Fibroblast of villous mesenchyme (primary cell): ENCODE measurements at regions not wholly inside any gene's neighbourhood (a gene's known extent, or its start where the extent isn't known, plus 50 kb on each side); places are given as distances from the start of the nearest gene placed in this dataset.

Source experiments
- DNase-seq: peaks from one replicate; pipeline ENCODE4 v3.0.0-alpha.2; 2010; ENCODE audit warnings: low read depth
- H3K4me3 ChIP-seq: 2 replicates; pipeline ENCODE4 v1.5.1; 2011; ENCODE audit warnings: low read depth, mild to moderate bottlenecking, low read length
- TF ChIP-seq, protein P1 (sequence below): IDR thresholded peaks from 2 replicates; pipeline ENCODE4 v1.5.1; 2012; ENCODE audit warnings: low read depth, mild to moderate bottlenecking, low read length; ENCODE audit not compliant: insufficient read depth

DNA sequence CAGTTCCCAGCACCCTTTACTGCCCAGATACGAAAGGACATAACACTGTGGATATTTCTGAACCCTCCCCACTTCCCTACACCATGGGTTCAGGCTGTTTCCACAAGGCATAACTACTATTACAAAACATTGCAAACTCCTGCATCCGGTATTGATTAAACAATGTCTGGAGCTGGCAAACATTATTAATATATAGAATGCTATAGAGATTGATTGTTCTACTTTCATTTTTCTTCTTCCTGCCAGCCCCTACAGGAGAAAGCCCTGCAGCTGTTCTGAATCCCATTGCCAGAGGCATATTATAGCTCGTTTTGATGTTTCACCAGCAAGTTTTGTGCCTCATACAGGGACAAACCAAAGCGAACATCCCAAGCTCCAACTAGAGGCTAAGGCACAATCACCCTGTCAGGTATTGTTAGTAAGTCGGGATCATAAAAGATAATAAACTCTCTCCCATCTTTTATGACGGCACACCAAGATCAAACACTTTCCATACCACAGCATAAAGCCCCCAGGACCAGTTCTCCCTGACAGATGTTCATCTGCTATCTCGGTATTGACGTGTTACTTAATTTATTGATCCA lies 331.1 kb upstream of the NT5E start:
- DNase-seq, result no peak
- TF ChIP-seq, protein P1, sequence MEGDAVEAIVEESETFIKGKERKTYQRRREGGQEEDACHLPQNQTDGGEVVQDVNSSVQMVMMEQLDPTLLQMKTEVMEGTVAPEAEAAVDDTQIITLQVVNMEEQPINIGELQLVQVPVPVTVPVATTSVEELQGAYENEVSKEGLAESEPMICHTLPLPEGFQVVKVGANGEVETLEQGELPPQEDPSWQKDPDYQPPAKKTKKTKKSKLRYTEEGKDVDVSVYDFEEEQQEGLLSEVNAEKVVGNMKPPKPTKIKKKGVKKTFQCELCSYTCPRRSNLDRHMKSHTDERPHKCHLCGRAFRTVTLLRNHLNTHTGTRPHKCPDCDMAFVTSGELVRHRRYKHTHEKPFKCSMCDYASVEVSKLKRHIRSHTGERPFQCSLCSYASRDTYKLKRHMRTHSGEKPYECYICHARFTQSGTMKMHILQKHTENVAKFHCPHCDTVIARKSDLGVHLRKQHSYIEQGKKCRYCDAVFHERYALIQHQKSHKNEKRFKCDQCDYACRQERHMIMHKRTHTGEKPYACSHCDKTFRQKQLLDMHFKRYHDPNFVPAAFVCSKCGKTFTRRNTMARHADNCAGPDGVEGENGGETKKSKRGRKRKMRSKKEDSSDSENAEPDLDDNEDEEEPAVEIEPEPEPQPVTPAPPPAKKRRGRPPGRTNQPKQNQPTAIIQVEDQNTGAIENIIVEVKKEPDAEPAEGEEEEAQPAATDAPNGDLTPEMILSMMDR, result no peak
- no peak overlapping the region for H3K4me3 ChIP-seq

DNA sequence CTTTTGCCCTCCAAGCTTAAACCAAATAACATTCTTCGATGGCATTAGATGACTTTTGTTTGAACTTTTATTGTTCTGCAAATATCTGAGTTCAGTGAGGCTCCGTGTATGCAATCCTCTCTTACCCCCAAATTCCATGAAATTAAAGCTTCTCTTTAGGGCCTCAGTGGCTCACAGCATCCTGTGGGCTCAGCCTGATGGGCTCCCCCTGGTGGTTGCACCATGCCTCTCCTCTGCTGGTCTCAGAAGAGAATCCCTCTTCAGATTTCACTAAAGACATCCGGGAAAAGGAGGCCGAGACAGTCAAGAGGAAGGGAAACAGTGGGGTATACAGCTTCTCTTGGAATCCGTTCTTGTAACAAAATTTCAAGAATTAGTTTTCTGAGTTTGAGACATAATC lies 331.6 kb upstream of the NT5E start:
- TF ChIP-seq, protein P1, result no peak
- no peak for DNase-seq
- no peak overlapping the region for H3K4me3 ChIP-seq

DNA sequence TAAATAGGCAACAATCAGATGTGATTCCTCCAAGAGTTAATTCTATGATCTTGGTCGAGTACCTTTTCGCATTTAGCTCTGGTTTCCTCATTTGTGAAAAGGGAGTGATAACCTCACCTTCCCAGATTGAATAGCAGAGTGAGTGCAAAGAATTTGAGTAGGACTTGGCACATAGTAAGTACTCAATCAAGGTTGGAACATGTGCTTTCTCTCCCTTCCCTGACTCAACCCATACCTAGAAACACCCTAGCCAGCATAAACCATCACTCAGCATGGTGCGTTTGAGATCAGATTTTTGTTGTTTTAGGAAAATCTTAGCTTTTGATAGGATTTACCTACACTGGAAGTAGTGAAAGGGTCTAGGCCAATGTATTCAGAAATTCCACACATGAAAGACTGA lies 333.4 kb upstream of the NT5E start:
- no peak for DNase-seq
- TF ChIP-seq, protein P1, result no peak
- no peak overlapping the region for H3K4me3 ChIP-seq

DNA sequence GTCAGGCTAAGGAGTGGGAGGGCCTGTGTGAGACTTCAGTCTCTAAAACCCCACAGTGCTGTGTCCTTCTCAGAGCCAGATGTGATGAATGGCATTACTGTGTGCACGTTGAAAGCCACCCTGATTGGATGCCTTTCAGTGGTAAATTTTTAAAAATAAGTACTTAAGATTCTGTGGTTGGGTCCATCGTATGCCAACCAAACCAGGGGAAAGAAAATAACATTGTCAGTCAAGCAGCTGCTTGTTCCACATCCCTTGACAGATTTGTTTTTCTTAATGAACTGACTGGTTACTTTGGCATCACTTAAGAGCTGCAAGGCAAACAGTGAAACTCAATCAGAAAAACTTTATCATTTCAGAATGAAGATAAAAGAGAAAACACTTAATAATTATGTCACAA lies 334.0 kb upstream of the NT5E start:
- no peak overlapping the region for H3K4me3 ChIP-seq

DNA sequence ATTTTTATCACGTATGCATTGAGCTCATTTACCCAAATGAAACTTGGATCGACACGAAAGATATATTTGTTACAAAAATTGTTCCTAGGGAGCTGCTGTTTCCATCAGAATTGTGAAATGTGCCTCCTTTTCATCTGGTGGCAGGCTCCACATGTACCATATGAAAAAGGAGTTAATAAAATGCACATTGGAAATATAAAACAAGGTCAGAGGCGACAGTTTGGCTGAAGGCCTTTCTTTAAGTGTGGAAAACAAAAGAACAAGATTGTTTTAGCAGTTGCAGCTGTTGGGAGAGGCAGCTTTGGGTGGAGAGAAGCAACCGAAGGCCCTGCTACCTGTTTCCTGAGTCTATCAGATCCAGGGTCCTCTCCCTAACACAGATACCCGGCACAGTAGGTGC lies 334.5 kb upstream of the NT5E start:
- DNase-seq, result no peak
- TF ChIP-seq, protein P1, result no peak

More for the DNA sequence above, 334.0 kb upstream of the NT5E start:
- DNase-seq, result no peak
- TF ChIP-seq, protein P1, result no peak

DNA sequence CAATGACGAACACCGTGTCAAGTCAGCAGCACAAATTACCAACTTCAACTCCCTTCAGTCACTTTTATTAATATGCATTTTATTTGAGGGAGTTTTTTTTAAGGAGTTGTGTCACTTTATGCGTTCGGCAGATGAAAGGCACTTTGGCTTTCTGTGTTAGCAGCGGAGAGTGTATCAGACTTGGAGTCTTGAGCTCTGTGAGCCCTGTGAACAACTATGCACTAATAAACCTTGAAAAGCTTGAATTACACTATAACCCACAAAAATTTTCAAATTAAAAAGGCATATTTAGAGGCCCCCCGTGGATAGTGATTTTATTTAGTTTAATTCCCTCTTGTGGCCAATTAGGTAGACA lies 335.3 kb upstream of the NT5E start:
- TF ChIP-seq, protein P1, result no peak
- no peak overlapping the region for H3K4me3 ChIP-seq
- no peak for DNase-seq

More for the DNA sequence above, 334.5 kb upstream of the NT5E start:
- H3K4me3 ChIP-seq, result no peak overlapping the region

DNA sequence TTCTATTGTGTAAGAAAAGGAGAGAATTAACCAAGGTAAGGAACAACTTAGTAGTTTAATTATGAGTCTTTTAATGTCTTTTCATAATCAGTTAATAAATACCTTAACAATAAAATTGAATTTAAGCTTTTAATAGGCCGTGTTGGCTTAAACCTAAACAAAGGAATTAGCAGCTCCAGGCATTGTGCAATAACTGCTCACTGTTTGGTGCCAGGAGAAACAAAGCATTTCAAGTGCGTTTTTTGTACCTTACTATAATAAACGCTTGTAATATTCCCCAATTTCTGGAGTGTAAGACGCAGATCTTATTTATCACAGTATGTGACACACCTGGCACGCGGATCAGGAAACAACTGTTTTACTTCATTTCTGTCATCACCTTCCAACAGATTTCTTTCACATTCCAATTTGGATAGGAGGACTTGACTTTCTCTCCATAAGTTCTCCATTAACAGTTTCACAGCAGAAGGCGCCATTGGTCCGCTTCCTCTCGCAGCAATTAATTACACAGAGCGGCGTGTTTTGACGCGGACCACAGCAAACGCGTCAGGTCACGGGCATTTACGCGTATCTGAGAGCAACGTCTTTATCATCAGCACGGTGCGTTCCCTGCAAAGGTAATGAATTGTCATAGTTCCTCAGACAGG lies 335.8 kb upstream of the NT5E start:
- no peak overlapping the region for H3K4me3 ChIP-seq
- DNase-seq, result no peak
- TF ChIP-seq, protein P1, result no peak
